ENCODE measurements at regions not wholly inside any gene's neighbourhood (a gene's known extent, or its start where the extent isn't known, plus 50 kb on each side); places are given as distances from the start of the nearest gene placed in this dataset.

GRCh38 chr3:16066975-16067374 is 107.5 kb upstream of the GALNT15 start:
- Histone ChIP-seq H3K4me1 (ENCODE audit: insufficient read depth) (no peaks in the 10 kb centered on the region), H4K20me1 (replicated peaks; ENCODE audit: insufficient read depth) (no peaks in the 10 kb centered on the region), H3K27me3 (ENCODE audit: insufficient read depth) (no peaks in the 10 kb centered on the region), H3K27ac (ENCODE audit: low read depth) (no peak overlapping the region), H3K79me2 (replicated peaks; ENCODE audit: insufficient read depth) (no peaks in the 10 kb centered on the region), H3K4me3 (no peak overlapping the region), H3K36me3 (ENCODE audit: insufficient read depth) (no peaks in the 10 kb centered on the region), H3K9me2 (ENCODE audit: insufficient read depth) (no peaks in the 10 kb centered on the region), H2AFZ (no peak overlapping the region), H3K4me2 (no peak overlapping the region), H3F3A (replicated peaks; ENCODE audit: low read depth) (no peaks in the 10 kb centered on the region)
- Mint-ChIP-seq H3K9me3 (no peaks in the 10 kb centered on the region), H3K4me1 (no peaks in the 10 kb centered on the region), H3K27ac (no peak overlapping the region), H3K36me3 (ENCODE audit: low read depth) (no peaks in the 10 kb centered on the region), H3K4me3 (no peak overlapping the region), H3K27me3 (ENCODE audit: insufficient read depth, low read depth, poor library complexity) (no peaks in the 10 kb centered on the region)
- no peak for ATAC-seq
- no peak for TF ChIP-seq POLR2AphosphoS5 (IDR thresholded peaks at IDR 0.05; ENCODE audit: low read depth)
- no peak for TF ChIP-seq REST (IDR thresholded peaks at IDR 0.05; ENCODE audit: unreplicated experiment)
- TF ChIP-seq STAT1 (IDR thresholded peaks at IDR 0.05; ENCODE audit: unreplicated experiment): no peak
- TF ChIP-seq, protein P1, sequence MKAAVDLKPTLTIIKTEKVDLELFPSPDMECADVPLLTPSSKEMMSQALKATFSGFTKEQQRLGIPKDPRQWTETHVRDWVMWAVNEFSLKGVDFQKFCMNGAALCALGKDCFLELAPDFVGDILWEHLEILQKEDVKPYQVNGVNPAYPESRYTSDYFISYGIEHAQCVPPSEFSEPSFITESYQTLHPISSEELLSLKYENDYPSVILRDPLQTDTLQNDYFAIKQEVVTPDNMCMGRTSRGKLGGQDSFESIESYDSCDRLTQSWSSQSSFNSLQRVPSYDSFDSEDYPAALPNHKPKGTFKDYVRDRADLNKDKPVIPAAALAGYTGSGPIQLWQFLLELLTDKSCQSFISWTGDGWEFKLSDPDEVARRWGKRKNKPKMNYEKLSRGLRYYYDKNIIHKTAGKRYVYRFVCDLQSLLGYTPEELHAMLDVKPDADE (IDR thresholded peaks at IDR 0.05): no peak
- TF ChIP-seq EZH2phosphoT487 (IDR thresholded peaks at IDR 0.05; ENCODE audit: unreplicated experiment): no peak
- no peak for TF ChIP-seq ZNF331 (CRISPR knock-in tag; IDR thresholded peaks at IDR 0.05; ENCODE audit: low read depth)
- TF ChIP-seq NANOG (IDR thresholded peaks at IDR 0.05; ENCODE audit: borderline replicate concordance): no peak
- no peak for TF ChIP-seq ZNF462 (CRISPR knock-in tag; IDR thresholded peaks at IDR 0.05)
- no peak for TF ChIP-seq EZH2 (IDR thresholded peaks at IDR 0.05; ENCODE audit: low read depth, unreplicated experiment)
- TF ChIP-seq JUNB (IDR thresholded peaks at IDR 0.05; ENCODE audit: unreplicated experiment): no peak
- TF ChIP-seq CREB1 (CRISPR knock-in tag; IDR thresholded peaks at IDR 0.05; ENCODE audit: low read depth): no peak
- no peak for TF ChIP-seq CTCF (conservative IDR thresholded peaks at IDR 0.05; ENCODE audit: low read depth in 2 of 2)
- no peak for TF ChIP-seq ZNF114 (CRISPR knock-in tag; IDR thresholded peaks at IDR 0.05)
- DNase-seq (ENCODE audit: low spot score): no peak
